Esophagus squamous epithelium (tissue), 5 donors: ENCODE measurements at regions not wholly inside any gene's neighbourhood (a gene's known extent, or its start where the extent isn't known, plus 50 kb on each side); places are given as distances from the start of the nearest gene placed in this dataset.

Experiments used
- DNase-seq: peaks from one replicate; lab custom pipeline; 2025; lab: John Stamatoyannopoulos, UW
- H3K27ac ChIP-seq, 4 donors: fragments of 200-600 bp; sonication (generic); one replicate each; pipeline ENCODE4 v1.5.1; 2016 to 2019; ENCODE audit warnings: mild to moderate bottlenecking in 1 of 4
- H3K27me3 ChIP-seq, 4 donors: fragments of 200-600 bp; sonication (generic); 1 replicate in 3 of 4; 2 replicates in 1 of 4; pipeline versions ENCODE4 v1.5.1 to v1.6.0; 2017 to 2021; ENCODE audit warnings: antibody characterized with exemption in 1 of 4
- H3K36me3 ChIP-seq, 3 donors: fragments of 200-600 bp; sonication (generic); one replicate each; pipeline ENCODE4 v1.5.1; 2016 to 2019
- H3K4me1 ChIP-seq, 3 donors: fragments of 200-600 bp; sonication (generic); one replicate each; pipeline ENCODE4 v1.5.1; 2017 to 2019
- H3K4me3 ChIP-seq, 4 donors: fragments of 200-600 bp; sonication (generic); 1 replicate in 3 of 4; 2 replicates in 1 of 4; pipeline ENCODE4 v1.5.1; 2016 to 2019; ENCODE audit warnings: mild to moderate bottlenecking in 2 of 4, moderate library complexity in 1 of 4
- H3K9me3 ChIP-seq, 3 donors: fragments of 200-600 bp; sonication (generic); one replicate each; pipeline ENCODE4 v1.5.1; 2016 to 2019
- POLR2A ChIP-seq, 4 donors: fragments of 450-650 bp; IDR thresholded peaks; one replicate each; pipeline ENCODE4 v1.6.1; 2017; ENCODE audit warnings: antibody characterized with exemption in 4 of 4, mild to moderate bottlenecking in 4 of 4, moderate library complexity in 3 of 4
- WGBS, 2 donors: methylation state at CpG; one replicate each; pipeline ENCODE4 v1.1.5; 2018; 5-methylcytosine and 5-hydroxymethylcytosine counted together
- intact Hi-C: fragments of 100-400 bp; cut with DNase I; formaldehyde crosslinking; loops from one replicate; pipeline ENCODE4 v1.15.0; 2022
- TF ChIP-seq, protein P1 (sequence below), 6 experiments: fragments of 450-650 bp in 4 of 6; fragments of 200-600 bp in 2 of 6; sonication (generic) in 2 of 6; IDR thresholded peaks; one replicate each; pipeline ENCODE4 v1.5.1; 2016 to 2019; ENCODE audit warnings: antibody characterized with exemption in 6 of 6, mild to moderate bottlenecking in 4 of 6, moderate library complexity in 4 of 6
- donor health status: DM: yes; HTN: yes; CAD: no.

DNA sequence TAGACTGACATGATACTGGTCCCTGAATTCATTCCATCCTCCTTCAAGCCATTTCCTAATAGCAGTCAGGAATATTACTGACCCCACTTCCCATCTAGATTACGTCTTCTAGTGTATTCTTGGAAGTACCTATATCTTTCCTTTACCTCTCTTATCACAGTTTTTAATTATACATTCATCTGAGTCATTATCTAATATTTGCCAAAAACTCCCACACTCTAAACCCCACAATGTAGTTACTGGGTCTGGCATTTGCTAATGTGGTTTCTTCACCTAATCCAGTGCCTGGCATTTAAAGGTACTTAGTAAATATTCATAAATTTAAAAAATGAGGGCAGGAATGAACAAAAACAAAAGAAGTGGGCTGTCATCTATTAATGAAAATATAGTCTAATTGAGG, 441.8 kb upstream of the SETBP1 start:
- 69 to 73% methylated on average over 1 of the region's 1 CpG for WGBS, 2 donors
- no peak overlapping the region for H3K27ac ChIP-seq
- H3K4me1 ChIP-seq, result no peaks in the 10 kb centered on the region
- H3K36me3 ChIP-seq, result no peaks in the 10 kb centered on the region
- H3K27me3 ChIP-seq, result no peaks in the 10 kb centered on the region
- intact Hi-C loops, result no loop called here
- no peak for DNase-seq
- no peak overlapping the region for H3K4me3 ChIP-seq
- TF ChIP-seq, protein P1, sequence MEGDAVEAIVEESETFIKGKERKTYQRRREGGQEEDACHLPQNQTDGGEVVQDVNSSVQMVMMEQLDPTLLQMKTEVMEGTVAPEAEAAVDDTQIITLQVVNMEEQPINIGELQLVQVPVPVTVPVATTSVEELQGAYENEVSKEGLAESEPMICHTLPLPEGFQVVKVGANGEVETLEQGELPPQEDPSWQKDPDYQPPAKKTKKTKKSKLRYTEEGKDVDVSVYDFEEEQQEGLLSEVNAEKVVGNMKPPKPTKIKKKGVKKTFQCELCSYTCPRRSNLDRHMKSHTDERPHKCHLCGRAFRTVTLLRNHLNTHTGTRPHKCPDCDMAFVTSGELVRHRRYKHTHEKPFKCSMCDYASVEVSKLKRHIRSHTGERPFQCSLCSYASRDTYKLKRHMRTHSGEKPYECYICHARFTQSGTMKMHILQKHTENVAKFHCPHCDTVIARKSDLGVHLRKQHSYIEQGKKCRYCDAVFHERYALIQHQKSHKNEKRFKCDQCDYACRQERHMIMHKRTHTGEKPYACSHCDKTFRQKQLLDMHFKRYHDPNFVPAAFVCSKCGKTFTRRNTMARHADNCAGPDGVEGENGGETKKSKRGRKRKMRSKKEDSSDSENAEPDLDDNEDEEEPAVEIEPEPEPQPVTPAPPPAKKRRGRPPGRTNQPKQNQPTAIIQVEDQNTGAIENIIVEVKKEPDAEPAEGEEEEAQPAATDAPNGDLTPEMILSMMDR (IDR thresholded peaks at IDR 0.05), result no peak
- no peaks in the 10 kb centered on the region for H3K9me3 ChIP-seq

- Histone ChIP-seq H3K4me3 (no peak overlapping the region), H3K9me3 (no peaks in the 10 kb centered on the region), H3K36me3 (no peaks in the 10 kb centered on the region), H3K27ac (no peak overlapping the region), H3K4me1 (no peaks in the 10 kb centered on the region), H3K27me3 (no peaks in the 10 kb centered on the region)
- TF ChIP-seq, protein P1 (IDR thresholded peaks at IDR 0.05), result no peak
- TF ChIP-seq POLR2A (IDR thresholded peaks at IDR 0.05), result no peak
- 69 to 78% methylated on average over 4 to 5 of the region's 5 CpGs for WGBS, 2 donors
- intact Hi-C loops, result no loop called here
- no peak for DNase-seq
Observed at GRCh38 chr18:44241020-44241419, 439.7 kb upstream of the SETBP1 start.

GRCh38 chr18:44245019-44245418, 435.7 kb upstream of the SETBP1 start:
- no peak overlapping the region for H3K27ac ChIP-seq
- WGBS, 2 donors, result 61 to 64% methylated on average over 3 of the region's 3 CpGs
- H3K27me3 ChIP-seq, result no peaks in the 10 kb centered on the region
- no peaks in the 10 kb centered on the region for H3K4me1 ChIP-seq
- H3K4me3 ChIP-seq, result no peak overlapping the region
- TF ChIP-seq POLR2A (IDR thresholded peaks at IDR 0.05), result no peak
- no peak for DNase-seq
- intact Hi-C loops, result no loop called here
- no peaks in the 10 kb centered on the region for H3K36me3 ChIP-seq
- H3K9me3 ChIP-seq, result no peaks in the 10 kb centered on the region

GRCh38 chr18:44246001-44246400, 434.7 kb upstream of the SETBP1 start:
- Histone ChIP-seq H3K27ac (no peak overlapping the region), H3K4me3 (no peak overlapping the region), H3K9me3 (no peaks in the 10 kb centered on the region), H3K36me3 (no peaks in the 10 kb centered on the region), H3K27me3 (no peaks in the 10 kb centered on the region), H3K4me1 (no peaks in the 10 kb centered on the region)
- TF ChIP-seq, protein P1 (IDR thresholded peaks at IDR 0.05), result no peak
- TF ChIP-seq POLR2A (IDR thresholded peaks at IDR 0.05), result no peak
- intact Hi-C loops, result no loop called here
- WGBS, 2 donors, result 82 to 90% methylated on average over 2 of the region's 2 CpGs
- DNase-seq, result no peak

DNA sequence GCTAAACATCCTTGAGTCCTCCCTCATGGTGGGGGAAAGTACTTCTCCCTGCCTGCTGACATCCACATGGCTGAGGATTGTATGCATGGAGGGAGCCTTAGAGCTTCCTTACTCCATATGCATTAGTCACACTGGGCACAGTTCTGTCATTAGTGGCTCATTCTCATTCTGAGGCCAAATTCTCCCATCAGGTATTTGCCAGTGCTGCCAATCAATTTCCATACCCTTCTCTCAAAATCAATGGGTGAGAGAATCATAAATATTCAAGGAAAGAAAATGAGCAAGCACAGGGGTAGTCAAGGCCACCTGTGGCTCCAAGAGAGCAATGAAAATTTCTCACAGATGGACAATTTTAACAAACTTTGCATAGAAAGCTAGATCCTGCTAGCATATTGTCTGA, 422.6 kb upstream of the SETBP1 start:
- DNase-seq, result no peak
- H3K9me3 ChIP-seq, result peaks cover 0 to 12% (median 8%) of the 10 kb centered on the region in 3 donors

More for the DNA sequence above, 422.6 kb upstream of the SETBP1 start:
- intact Hi-C loops, result no loop called here
- Histone ChIP-seq H3K36me3 (no peaks in the 10 kb centered on the region), H3K27me3 (no peaks in the 10 kb centered on the region), H3K27ac (no peak overlapping the region), H3K4me1 (no peaks in the 10 kb centered on the region), H3K4me3 (no peak overlapping the region)
- TF ChIP-seq, protein P1 (IDR thresholded peaks at IDR 0.05), result no peak
- TF ChIP-seq POLR2A (IDR thresholded peaks at IDR 0.05), result no peak
